ENCODE measurements at regions not wholly inside any gene's neighbourhood (a gene's known extent, or its start where the extent isn't known, plus 50 kb on each side); places are given as distances from the start of the nearest gene placed in this dataset.

DNA sequence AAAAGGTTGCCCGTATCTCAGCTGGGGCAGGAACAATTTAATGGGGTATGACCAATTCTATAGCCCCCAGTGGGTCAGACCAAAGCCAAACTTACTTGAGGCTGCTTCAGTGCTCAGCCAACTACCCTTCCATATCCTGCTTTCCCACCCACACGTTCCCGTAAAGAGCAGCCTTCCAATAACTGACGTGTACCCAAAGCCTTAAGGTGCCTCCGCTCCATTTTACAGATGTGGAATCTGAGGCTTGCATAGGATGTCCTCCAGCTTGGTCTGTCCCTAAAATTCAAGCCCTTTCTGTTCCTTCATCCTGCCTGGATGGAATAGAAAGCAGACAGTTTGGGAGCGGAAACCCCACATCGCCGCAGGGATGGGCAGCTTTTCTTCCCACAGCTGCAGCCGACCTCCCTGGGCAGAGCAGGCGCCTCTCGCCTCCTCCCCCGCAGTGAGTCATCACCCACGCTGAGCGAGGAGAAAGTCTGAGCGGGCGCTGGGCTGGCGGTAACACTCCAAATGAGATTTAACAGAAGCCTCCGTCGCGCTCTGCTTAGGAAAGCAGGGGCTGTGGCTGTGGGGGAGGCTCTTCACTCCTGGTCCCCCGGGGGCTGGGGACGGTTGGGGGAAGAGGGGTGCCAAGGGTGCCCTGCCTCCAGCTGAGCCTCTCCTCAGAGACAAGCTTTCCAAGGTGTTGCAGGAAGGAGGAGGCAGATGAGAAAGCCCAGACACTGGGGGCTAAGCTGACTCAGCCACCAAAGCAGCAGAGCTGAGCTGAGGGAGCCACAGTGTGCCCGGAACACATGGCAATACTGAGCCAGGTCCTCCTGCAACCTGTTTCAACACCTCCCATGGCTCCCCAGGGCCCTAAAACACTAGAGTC lies 57.8 kb upstream of the HRH1 start:
- TF ChIP-seq CTCF (conservative IDR thresholded peaks at IDR 0.05) (no peak), EZH2 (IDR thresholded peaks at IDR 0.05; ENCODE audit: low read depth) (no peak)
- BruUV-seq (replicated peaks) = no TSS peak
- H3K79me2 ChIP-seq (ENCODE audit: low read depth) = no peaks in the 10 kb centered on the region
- H3K27ac ChIP-seq = peak overlapping the region; percentile 54; the same call in 1 of the 2 replicates
- no peaks in the 10 kb centered on the region for H4K20me1 ChIP-seq (ENCODE audit: insufficient read depth)
- H3K9me3 ChIP-seq (ENCODE audit: insufficient read depth, low read depth) = no peaks in the 10 kb centered on the region
- POLR2A ChIA-PET (ENCODE audit: unreplicated experiment) = interaction anchor here (0.6 to 1.1 kb wide), 3 partner anchors 40 to 1459 kb away, joined by 4 to 20 read pairs (median 9); no protein-coding TSS in a partner anchor
- no peaks in the 10 kb centered on the region for H3K9me2 ChIP-seq (ENCODE audit: insufficient read depth)
- H2AFZ ChIP-seq = peak overlapping the region; percentile 73
- intact Hi-C loops (cut with micrococcal nuclease; ENCODE audit: unreplicated experiment) = loop anchor here (2.0 kb wide), 2 partner anchors 40 to 50 kb away; no protein-coding TSS in a partner anchor
- peaks cover 13% of the 10 kb centered on the region for H3K4me1 ChIP-seq (replicated peaks; ENCODE audit: insufficient read depth)
- H3K4me2 ChIP-seq = peak overlapping the region; percentile 88
- H3K27me3 ChIP-seq (ENCODE audit: insufficient read depth, low read depth) = no peaks in the 10 kb centered on the region
- CTCF ChIA-PET = interaction anchor here (0.7 kb wide), 1 partner anchor 36 kb away, joined by 3 read pairs; no protein-coding TSS in a partner anchor
- H3K4me3 ChIP-seq = peak overlapping the region; percentile 53
- H3F3A ChIP-seq (ENCODE audit: insufficient read depth, low read depth) = peaks cover 5% of the 10 kb centered on the region; the same call in 1 of the 2 replicates
- H3K36me3 ChIP-seq (ENCODE audit: low read depth) = no peaks in the 10 kb centered on the region
- DNase-seq = peak; percentile 55 to 75

DNA sequence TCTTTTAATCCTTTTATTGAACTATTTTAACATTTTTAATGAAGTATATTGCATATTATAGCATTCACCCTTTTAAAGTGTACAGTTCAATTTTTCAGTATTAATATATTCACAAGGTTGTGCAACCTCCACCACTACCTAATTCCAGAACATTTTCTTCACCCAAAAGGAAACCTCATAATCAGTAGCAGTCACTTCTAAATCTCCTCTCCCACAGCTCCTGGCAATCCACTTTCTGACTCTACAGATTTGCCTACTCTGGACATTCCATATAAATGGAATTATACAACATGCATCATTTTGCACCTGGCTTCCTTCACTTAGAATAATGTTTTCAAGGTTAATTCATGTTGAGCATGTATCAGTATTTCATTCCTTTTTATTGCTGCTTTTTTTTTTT lies 55.0 kb upstream of the HRH1 start:
- H3K27me3 ChIP-seq (ENCODE audit: insufficient read depth, low read depth) = no peaks in the 10 kb centered on the region
- no peaks in the 10 kb centered on the region for H3K9me3 ChIP-seq (ENCODE audit: insufficient read depth, low read depth)
- H3F3A ChIP-seq (ENCODE audit: insufficient read depth, low read depth) = peaks cover 5% of the 10 kb centered on the region; the same call in 1 of the 2 replicates
- no peak overlapping the region for H3K4me3 ChIP-seq
- BruUV-seq (replicated peaks) = no TSS peak
- no peaks in the 10 kb centered on the region for H4K20me1 ChIP-seq (ENCODE audit: insufficient read depth)
- no peak overlapping the region for H3K4me2 ChIP-seq
- no peaks in the 10 kb centered on the region for H3K36me3 ChIP-seq (ENCODE audit: low read depth)
- peaks cover 13% of the 10 kb centered on the region for H3K4me1 ChIP-seq (replicated peaks; ENCODE audit: insufficient read depth)
- TF ChIP-seq EZH2 (IDR thresholded peaks at IDR 0.05; ENCODE audit: low read depth) = no peak
- no peak for TF ChIP-seq CTCF (conservative IDR thresholded peaks at IDR 0.05)
- no peaks in the 10 kb centered on the region for H3K9me2 ChIP-seq (ENCODE audit: insufficient read depth)
- intact Hi-C loops (cut with micrococcal nuclease; ENCODE audit: unreplicated experiment) = loop anchor here (2.0 kb wide), 1 partner anchor 17 kb away; no protein-coding TSS in a partner anchor
- CTCF ChIA-PET = no interaction called here
- H2AFZ ChIP-seq = no peak overlapping the region
- H3K27ac ChIP-seq = no peak overlapping the region
- no peaks in the 10 kb centered on the region for H3K79me2 ChIP-seq (ENCODE audit: low read depth)
- no peak for DNase-seq
- POLR2A ChIA-PET (ENCODE audit: unreplicated experiment) = no interaction called here
